Kidney epithelial cell (primary cell): ENCODE measurements at regions not wholly inside any gene's neighbourhood (a gene's known extent, or its start where the extent isn't known, plus 50 kb on each side); places are given as distances from the start of the nearest gene placed in this dataset.

ENCODE experiments used
- DNase-seq: peaks from one replicate; pipeline ENCODE4 v3.0.0-alpha.2; 2010; ENCODE audit warnings: low read depth
- H3K27me3 ChIP-seq: 2 replicates; pipeline ENCODE4 v1.6.0; 2011; ENCODE audit warnings: low read length; ENCODE audit not compliant: control insufficient read depth, insufficient read depth
- H3K36me3 ChIP-seq: 2 replicates; pipeline ENCODE4 v1.5.1; 2011; ENCODE audit warnings: low read length; ENCODE audit not compliant: control insufficient read depth, insufficient read depth
- H3K4me3 ChIP-seq: 2 replicates; pipeline ENCODE4 v1.5.1; 2011; ENCODE audit warnings: low read depth, mild to moderate bottlenecking, control low read depth, low read length
- TF ChIP-seq, protein P1 (sequence below): IDR thresholded peaks from 2 replicates; pipeline ENCODE4 v1.5.1; 2011; ENCODE audit warnings: mild to moderate bottlenecking, moderate library complexity, low read length, control low read depth, inconsistent platforms; ENCODE audit not compliant: insufficient read depth, poor library complexity, severe bottlenecking

GRCh38 chrX:17294561-17294960 is 80.4 kb upstream of the NHS start:
- Histone ChIP-seq H3K36me3 (no peaks in the 10 kb centered on the region), H3K27me3 (no peaks in the 10 kb centered on the region), H3K4me3 (no peak overlapping the region)
- no peak for DNase-seq
- TF ChIP-seq, protein P1, sequence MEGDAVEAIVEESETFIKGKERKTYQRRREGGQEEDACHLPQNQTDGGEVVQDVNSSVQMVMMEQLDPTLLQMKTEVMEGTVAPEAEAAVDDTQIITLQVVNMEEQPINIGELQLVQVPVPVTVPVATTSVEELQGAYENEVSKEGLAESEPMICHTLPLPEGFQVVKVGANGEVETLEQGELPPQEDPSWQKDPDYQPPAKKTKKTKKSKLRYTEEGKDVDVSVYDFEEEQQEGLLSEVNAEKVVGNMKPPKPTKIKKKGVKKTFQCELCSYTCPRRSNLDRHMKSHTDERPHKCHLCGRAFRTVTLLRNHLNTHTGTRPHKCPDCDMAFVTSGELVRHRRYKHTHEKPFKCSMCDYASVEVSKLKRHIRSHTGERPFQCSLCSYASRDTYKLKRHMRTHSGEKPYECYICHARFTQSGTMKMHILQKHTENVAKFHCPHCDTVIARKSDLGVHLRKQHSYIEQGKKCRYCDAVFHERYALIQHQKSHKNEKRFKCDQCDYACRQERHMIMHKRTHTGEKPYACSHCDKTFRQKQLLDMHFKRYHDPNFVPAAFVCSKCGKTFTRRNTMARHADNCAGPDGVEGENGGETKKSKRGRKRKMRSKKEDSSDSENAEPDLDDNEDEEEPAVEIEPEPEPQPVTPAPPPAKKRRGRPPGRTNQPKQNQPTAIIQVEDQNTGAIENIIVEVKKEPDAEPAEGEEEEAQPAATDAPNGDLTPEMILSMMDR, result no peak

DNA sequence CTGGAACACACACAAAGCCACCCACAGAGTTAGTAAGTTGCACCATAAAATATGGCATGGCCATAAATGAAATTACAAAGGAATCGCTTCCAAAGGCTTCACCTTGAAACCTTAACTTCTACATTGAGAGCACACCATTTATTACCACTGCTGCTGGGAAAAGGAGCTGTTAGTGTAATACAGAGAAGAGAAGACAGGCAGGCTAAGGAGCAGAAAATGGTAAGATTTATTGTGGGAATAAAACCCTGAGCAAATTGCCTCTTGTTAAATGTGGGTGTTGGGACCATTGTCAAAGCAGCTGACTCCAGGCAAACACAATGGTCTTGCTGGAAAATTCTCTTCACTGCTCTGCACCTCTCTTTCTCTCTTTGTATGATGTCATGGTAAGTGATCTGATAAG is 79.2 kb upstream of the NHS start:
- Histone ChIP-seq H3K27me3 (no peaks in the 10 kb centered on the region), H3K4me3 (no peak overlapping the region), H3K36me3 (no peaks in the 10 kb centered on the region)
- no peak for DNase-seq
- TF ChIP-seq, protein P1, result no peak

- Histone ChIP-seq H3K27me3 (no peaks in the 10 kb centered on the region), H3K36me3 (no peaks in the 10 kb centered on the region)
- no peak for DNase-seq
Measured at GRCh38 chrX:17298564-17298963, 76.4 kb upstream of the NHS start.

DNA sequence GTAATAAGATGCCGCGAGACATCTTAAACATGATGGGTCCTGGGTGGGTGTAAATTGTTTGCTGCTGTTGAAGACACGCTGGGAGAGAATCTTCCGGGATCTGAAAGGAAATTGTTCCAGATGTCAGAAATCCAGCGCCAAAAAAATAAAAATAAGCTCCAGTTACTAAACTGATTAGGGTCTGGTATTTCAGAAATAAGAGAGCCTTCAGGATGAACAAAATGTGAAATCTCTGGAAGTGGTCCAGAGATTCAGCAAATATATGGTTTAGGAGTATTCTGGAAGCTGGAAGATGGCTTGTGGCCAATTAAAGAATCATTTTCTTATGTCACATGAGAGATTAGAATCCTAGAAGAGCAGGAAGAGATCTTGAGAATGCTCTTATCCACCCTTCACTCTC is 75.8 kb upstream of the NHS start:
- no peak for DNase-seq
- Histone ChIP-seq H3K4me3 (no peak overlapping the region), H3K27me3 (no peaks in the 10 kb centered on the region), H3K36me3 (no peaks in the 10 kb centered on the region)
- TF ChIP-seq, protein P1, result no peak

More at GRCh38 chrX:17298564-17298963, 76.4 kb upstream of the NHS start:
- TF ChIP-seq, protein P1, result no peak
- H3K4me3 ChIP-seq, result no peak overlapping the region

DNA sequence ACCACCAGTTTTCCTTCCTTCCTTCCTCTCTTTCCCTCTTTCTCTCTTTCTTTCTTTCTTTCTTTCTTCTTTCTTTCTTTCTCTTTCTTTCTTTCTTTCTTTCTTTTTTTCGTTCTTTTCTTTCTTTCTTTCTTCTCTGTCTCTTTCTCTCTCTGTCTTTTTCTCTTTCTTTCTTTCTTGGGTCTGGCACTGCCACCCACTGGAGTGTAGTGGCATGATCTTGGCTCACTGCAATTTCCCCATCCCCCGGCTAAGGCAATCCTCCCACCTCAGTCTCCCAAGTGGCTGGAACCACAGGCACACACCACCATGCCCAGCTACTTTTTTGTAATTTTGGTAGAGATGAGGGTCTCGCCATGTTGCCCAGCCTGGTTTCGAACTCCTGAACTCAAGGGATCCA is 51.6 kb upstream of the NHS start:
- TF ChIP-seq, protein P1, result no peak
- DNase-seq, result no peak
- Histone ChIP-seq H3K27me3 (no peaks in the 10 kb centered on the region), H3K36me3 (no peaks in the 10 kb centered on the region), H3K4me3 (no peak overlapping the region)
